DOHH2 (cell line): ENCODE measurements at regions not wholly inside any gene's neighbourhood (a gene's known extent, or its start where the extent isn't known, plus 50 kb on each side); places are given as distances from the start of the nearest gene placed in this dataset.

Experiments
- H3F3A ChIP-seq: fragments of 200-600 bp; sonication (generic), shearing (Covaris generic); 2 replicates; pipeline ENCODE4 v1.6.0; 2016; ENCODE audit warnings: antibody characterized with exemption, mild to moderate bottlenecking; ENCODE audit not compliant: control insufficient read depth, insufficient read depth
- H3K27ac ChIP-seq: fragments of 200-600 bp; sonication (generic); 2 replicates; pipeline ENCODE4 v1.5.1; 2014; ENCODE audit warnings: low read depth, mild to moderate bottlenecking, low read length, moderate library complexity
- H3K27me3 ChIP-seq: fragments of 200-600 bp; sonication (generic); 2 replicates; pipeline ENCODE4 v1.6.1; 2014; ENCODE audit warnings: mild to moderate bottlenecking, low read length, mixed read lengths; ENCODE audit not compliant: control insufficient read depth
- H3K36me3 ChIP-seq: fragments of 200-600 bp; sonication (generic); 2 replicates; pipeline ENCODE4 v1.6.1; 2014; ENCODE audit warnings: mild to moderate bottlenecking, low read length, moderate library complexity, mixed read lengths; ENCODE audit not compliant: control insufficient read depth
- H3K4me1 ChIP-seq: fragments of 200-600 bp; sonication (generic); 2 replicates; pipeline ENCODE4 v1.6.1; 2014; ENCODE audit warnings: mild to moderate bottlenecking, low read length, mixed read lengths; ENCODE audit not compliant: control insufficient read depth
- H3K4me2 ChIP-seq: fragments of 200-600 bp; sonication (generic); 2 replicates; pipeline ENCODE4 v1.6.0; 2014; ENCODE audit warnings: mild to moderate bottlenecking, low read length, moderate library complexity
- H3K4me3 ChIP-seq: fragments of 200-600 bp; sonication (generic); 2 replicates; pipeline ENCODE4 v1.5.1; 2014; ENCODE audit warnings: mild to moderate bottlenecking, low read length, mixed read lengths
- H3K79me2 ChIP-seq: fragments of 200-600 bp; sonication (generic); 2 replicates; pipeline ENCODE4 v1.6.1; 2014; ENCODE audit warnings: mild to moderate bottlenecking, low read length, mixed read lengths; ENCODE audit not compliant: control insufficient read depth
- H3K9me2 ChIP-seq: fragments of 200-600 bp; sonication (generic); replicated peaks from 2 replicates; pipeline ENCODE4 v1.6.1; 2014; ENCODE audit warnings: mild to moderate bottlenecking, low read length, mixed read lengths; ENCODE audit not compliant: control insufficient read depth
- H3K9me3 ChIP-seq: fragments of 200-600 bp; sonication (generic); 2 replicates; pipeline ENCODE4 v1.6.1; 2014; ENCODE audit warnings: antibody characterized with exemption, low read length, mixed read lengths; ENCODE audit not compliant: control insufficient read depth, insufficient read depth
- H4K20me1 ChIP-seq: fragments of 200-600 bp; sonication (generic); 2 replicates; pipeline ENCODE4 v1.6.0; 2014; ENCODE audit warnings: low read depth, mild to moderate bottlenecking, antibody characterized with exemption, low read length, moderate library complexity; ENCODE audit not compliant: control insufficient read depth, insufficient read depth
- CTCF ChIP-seq: fragments of 200-600 bp; sonication (generic); IDR thresholded peaks from one replicate; pipeline ENCODE4 v1.5.1; 2014; ENCODE audit warnings: antibody characterized with exemption, mild to moderate bottlenecking, low read depth, low read length; ENCODE audit not compliant: poor library complexity, severe bottlenecking
- EZH2phosphoT487 ChIP-seq: fragments of 200-600 bp; sonication (generic); IDR thresholded peaks from 2 replicates; pipeline ENCODE4 v1.6.1; 2017; ENCODE audit warnings: borderline replicate concordance, mild to moderate bottlenecking, antibody characterized with exemption, low read length, moderate library complexity, mixed read lengths

GRCh38 chr15:94107652-94108051 lies 123.7 kb upstream of the MCTP2 start:
- H3K4me1 ChIP-seq, result no peaks in the 10 kb centered on the region
- TF ChIP-seq EZH2phosphoT487 (no peak), CTCF (no peak)
- no peaks in the 10 kb centered on the region for H3K9me2 ChIP-seq
- H3F3A ChIP-seq, result no peaks in the 10 kb centered on the region
- no peak overlapping the region for H3K4me3 ChIP-seq
- no peak overlapping the region for H3K27ac ChIP-seq
- H3K36me3 ChIP-seq, result no peaks in the 10 kb centered on the region
- no peaks in the 10 kb centered on the region for H3K79me2 ChIP-seq
- H3K9me3 ChIP-seq, result no peaks in the 10 kb centered on the region
- H3K27me3 ChIP-seq, result peaks cover under 1% of the 10 kb centered on the region
- no peaks in the 10 kb centered on the region for H4K20me1 ChIP-seq
- no peak overlapping the region for H3K4me2 ChIP-seq

GRCh38 chr15:94105760-94106159 lies 125.6 kb upstream of the MCTP2 start:
- Histone ChIP-seq H3K9me2 (no peaks in the 10 kb centered on the region), H3K4me3 (no peak overlapping the region), H3K4me2 (no peak overlapping the region), H3F3A (no peaks in the 10 kb centered on the region), H3K79me2 (no peaks in the 10 kb centered on the region), H3K4me1 (no peaks in the 10 kb centered on the region), H3K36me3 (no peaks in the 10 kb centered on the region), H3K9me3 (no peaks in the 10 kb centered on the region), H4K20me1 (no peaks in the 10 kb centered on the region), H3K27ac (no peak overlapping the region), H3K27me3 (no peaks in the 10 kb centered on the region)
- TF ChIP-seq CTCF (no peak), EZH2phosphoT487 (no peak)

- Histone ChIP-seq H3K27ac (no peak overlapping the region), H3K9me3 (no peaks in the 10 kb centered on the region), H3K4me1 (no peaks in the 10 kb centered on the region), H3K36me3 (no peaks in the 10 kb centered on the region), H3K9me2 (no peaks in the 10 kb centered on the region), H3K27me3 (no peaks in the 10 kb centered on the region), H3K4me3 (no peak overlapping the region), H3K4me2 (no peak overlapping the region), H4K20me1 (no peaks in the 10 kb centered on the region), H3K79me2 (no peaks in the 10 kb centered on the region), H3F3A (no peaks in the 10 kb centered on the region)
- TF ChIP-seq CTCF, result no peak
- TF ChIP-seq EZH2phosphoT487, result no peak
Measured at GRCh38 chr15:94100863-94101262, 130.5 kb upstream of the MCTP2 start.

- H4K20me1 ChIP-seq, result no peaks in the 10 kb centered on the region
- H3K79me2 ChIP-seq, result no peaks in the 10 kb centered on the region
- no peak overlapping the region for H3K4me2 ChIP-seq
- no peaks in the 10 kb centered on the region for H3K27me3 ChIP-seq
- H3F3A ChIP-seq, result no peaks in the 10 kb centered on the region
- H3K4me1 ChIP-seq, result no peaks in the 10 kb centered on the region
- H3K27ac ChIP-seq, result no peak overlapping the region
- H3K4me3 ChIP-seq, result no peak overlapping the region
- H3K36me3 ChIP-seq, result no peaks in the 10 kb centered on the region
- H3K9me3 ChIP-seq, result no peaks in the 10 kb centered on the region
- no peaks in the 10 kb centered on the region for H3K9me2 ChIP-seq
- no peak for TF ChIP-seq CTCF
- no peak for TF ChIP-seq EZH2phosphoT487
Measured at GRCh38 chr15:94099574-94099960, 131.8 kb upstream of the MCTP2 start.
